Anterior cingulate cortex (tissue), 58 donors: ENCODE measurements at regions not wholly inside any gene's neighbourhood (a gene's known extent, or its start where the extent isn't known, plus 50 kb on each side); places are given as distances from the start of the nearest gene placed in this dataset.
A peak's percentile ranks its signal among the peaks of the same experiment; 100 is the strongest.

Experiments
- DNase-seq, 58 donors: peaks; one replicate each; lab custom pipeline; 2025; lab: John Stamatoyannopoulos, UW

DNA sequence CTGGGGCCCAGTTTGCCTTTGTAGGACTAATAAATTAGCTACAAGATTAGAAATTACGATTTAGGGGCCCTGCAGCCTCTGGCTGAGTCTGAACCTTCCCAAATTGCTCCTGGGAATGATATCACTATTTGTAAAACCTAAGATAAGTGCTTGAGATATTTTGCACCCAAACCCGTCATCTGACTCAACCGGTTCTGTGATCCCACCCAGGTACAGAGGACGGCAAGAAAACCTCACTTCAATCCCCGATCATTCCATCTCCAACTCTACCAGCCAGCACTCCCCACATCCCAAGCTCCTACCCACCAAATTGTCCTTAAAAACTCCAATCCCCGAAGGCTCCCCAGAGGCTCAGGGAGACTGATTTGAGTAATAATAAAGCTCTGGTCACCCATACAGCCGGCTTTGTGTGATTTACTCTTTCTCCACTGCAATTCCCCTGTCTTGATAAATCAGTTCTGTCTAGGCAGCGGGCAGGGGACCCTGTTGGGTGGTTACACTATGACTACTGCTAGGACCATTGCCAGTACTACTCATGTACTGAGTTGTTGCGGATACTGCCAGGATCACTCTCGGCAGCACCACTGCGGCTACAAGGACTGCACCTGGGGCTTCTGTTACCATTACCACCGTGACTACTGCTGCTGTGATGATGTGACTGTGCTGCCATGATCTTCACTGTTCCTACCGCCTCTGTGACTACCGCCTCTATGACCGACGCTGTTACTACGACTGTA, 73.1 kb downstream of the IRF8 start:
- DNase-seq = no peak

DNA sequence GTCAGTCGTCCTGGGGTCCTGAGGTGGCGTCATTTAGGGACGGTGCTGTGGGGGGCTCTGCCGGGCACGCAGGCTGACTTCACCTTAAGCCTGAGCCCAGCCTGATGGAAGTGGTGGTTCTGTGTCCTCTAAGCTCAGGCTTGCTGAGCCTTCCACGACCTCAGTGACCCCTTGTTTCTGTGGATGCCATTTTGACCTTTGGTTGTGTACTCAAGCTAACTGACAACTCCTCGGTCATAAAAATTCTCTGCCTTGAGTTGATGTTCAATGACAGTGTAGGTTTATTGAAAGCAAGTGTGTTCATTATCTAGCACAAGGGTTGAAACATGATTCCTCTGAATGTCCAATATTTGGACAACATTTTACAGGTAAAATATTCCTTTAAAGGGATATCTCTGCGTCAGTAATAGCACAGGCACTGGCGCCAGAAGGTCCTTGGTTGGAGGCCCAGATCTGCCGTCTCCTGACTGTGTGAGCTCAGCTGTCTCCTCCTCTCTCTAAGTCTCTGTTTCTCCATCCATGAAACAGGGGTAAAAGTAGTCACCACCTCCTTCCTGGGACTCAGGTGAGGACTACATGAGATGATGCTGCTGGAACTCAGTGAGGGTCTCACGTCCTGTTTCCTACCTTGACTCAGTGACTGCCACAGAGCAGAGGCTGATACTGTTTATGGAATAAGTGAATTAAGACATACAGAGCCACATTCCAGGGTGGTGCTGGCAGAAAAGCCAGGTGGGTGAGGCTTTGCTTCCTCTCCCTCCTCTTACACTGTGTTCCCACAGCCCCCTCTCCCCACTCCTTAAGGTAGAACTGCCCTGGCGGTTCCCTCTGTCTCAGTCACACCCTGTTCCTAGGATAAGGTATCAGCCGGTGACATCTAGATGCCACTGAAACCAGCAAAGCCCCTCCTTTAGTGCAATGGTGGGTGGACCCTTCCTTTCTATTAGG, 75.7 kb downstream of the IRF8 start:
- DNase-seq = no peak

- no peak for DNase-seq
These were observed 76.6 kb downstream of the IRF8 start for GRCh38 chr16:85975451-85975981.

DNA sequence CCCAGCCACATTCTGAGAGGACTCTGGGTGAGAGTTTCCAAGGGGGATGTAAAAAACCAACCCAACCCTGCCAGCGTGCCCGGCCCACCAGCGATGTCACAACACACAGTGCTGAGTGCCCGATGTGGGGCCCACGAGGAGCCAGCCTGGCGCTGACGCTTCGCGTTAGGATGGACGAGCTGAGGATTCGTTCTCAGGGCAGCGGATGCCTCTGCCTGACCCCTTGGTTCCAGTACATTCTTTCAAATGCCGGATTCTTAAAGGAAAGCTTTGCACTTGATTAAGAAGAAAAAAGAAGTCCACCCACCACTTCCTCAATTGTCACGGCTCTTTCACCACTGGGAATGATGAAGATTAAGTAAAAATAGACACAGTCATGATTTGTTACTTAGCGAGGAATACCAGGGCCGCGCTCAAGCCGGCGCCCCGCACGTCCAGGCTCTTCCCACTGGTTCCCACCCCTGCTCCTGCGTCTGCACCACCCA, 79.4 kb downstream of the IRF8 start:
- peak in 3 of 58 donors; percentile 20 to 34 (median 29) for DNase-seq

DNA sequence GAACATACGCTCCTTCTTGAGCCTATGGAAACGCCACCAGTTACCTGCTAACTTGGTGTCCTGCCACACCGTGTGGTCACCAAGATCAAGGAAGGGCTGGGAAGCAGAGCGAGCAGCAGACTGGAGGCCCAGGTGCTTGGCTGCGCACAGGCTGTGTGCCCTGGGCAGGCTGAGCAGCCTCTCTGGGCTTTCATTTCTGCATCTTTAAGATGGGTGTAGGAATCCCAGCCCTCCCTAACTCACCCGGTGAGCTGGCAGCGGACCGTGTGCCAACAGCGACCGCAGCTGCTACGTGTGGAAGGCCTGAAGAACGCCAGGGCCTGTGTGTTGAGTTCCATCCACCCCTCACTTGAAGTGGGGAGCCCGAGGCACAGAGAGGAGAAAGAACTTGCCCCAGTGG, 80.0 kb downstream of the IRF8 start:
- no peak for DNase-seq

GRCh38 chr16:85979605-85980004, 80.6 kb downstream of the IRF8 start:
- DNase-seq = peak in 11 of 58 donors; percentile 3 to 41 (median 14)

- DNase-seq = no peak
These were observed 81.7 kb downstream of the IRF8 start for GRCh38 chr16:85980686-85981085.

DNA sequence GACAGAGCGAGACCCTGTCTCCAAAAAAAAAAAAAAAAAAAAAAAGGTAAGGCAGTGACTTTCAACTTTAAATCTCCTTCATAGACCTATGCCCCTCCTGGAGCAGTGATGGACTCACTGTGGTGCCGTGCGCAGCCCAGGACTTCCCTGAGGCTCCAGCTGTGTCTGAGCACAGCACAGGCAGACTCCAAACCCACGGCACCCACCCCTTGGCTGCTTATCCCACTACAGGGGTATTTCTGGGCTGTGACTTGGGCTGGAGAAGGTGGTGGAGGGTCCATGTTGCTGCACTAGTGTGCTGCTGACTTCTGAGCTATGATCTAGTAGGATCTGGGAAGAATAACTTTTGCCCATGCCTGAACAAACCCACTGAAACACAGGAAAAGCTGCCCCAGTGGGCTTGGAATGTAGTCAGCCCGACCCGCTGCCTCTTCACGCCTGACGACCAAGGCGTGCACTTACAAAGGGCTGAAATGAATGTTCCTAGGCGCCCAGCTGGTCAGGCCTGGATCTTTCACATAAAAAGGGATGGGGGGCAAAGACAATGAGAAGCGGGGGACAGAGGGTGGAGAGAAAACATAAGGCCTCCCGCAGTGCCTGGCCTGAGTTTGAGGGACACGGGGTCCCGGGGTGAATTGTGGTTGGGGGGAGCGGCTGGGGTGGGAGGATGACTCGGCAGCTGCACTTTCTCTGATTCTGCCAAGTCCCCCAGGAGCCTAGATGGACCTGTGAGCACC, 83.0 kb downstream of the IRF8 start:
- no peak for DNase-seq

DNA sequence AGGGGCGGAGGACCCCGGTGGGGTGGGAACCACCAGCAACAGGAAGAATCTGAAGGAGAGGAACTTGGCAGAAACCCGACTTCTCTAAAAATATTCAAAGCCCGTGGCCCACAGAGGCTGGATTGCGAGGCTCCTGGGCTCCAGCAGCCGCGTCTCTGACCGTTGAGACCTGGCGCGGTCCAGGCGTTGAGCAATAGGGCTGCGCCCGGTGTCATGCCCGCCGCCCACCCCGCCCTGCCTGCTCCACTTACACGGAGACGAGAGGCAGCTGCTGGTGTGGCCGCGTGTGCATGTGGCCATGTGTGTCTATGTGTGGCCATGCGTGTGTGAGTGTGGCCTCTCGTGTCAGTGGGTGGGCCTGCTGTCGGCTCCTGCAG, 83.6 kb downstream of the IRF8 start:
- DNase-seq = peak in 3 of 58 donors; percentile 13 to 18 (median 17)

- DNase-seq = no peak
These were observed 84.1 kb downstream of the IRF8 start for GRCh38 chr16:85983064-85983463.

- no peak for DNase-seq
These were observed 84.8 kb downstream of the IRF8 start for GRCh38 chr16:85983606-85984230.

- no peak for DNase-seq
These were observed 85.4 kb downstream of the IRF8 start for GRCh38 chr16:85984231-85984880.

- no peak for DNase-seq
These were observed 86.0 kb downstream of the IRF8 start for GRCh38 chr16:85984947-85985451.

GRCh38 chr16:85986931-85987749, 88.2 kb downstream of the IRF8 start:
- no peak for DNase-seq

DNA sequence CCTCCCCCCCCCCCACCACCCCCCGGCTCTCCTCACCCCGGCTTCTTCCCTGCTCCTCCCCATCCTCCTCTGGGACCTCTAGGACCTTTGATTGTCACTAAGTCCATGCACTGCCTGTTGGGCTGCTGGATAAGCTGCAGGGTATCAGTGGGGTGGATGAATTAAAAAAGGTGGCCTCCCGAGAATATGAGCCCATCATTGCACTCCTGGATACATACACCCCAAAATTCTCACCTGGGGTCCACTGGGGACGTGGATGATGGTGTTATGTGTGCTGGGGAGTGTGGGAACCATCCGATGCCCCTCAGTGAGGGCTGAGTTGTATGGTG, 88.8 kb downstream of the IRF8 start:
- no peak for DNase-seq

- no peak for DNase-seq
These were observed 89.3 kb downstream of the IRF8 start for GRCh38 chr16:85988306-85988705.

DNA sequence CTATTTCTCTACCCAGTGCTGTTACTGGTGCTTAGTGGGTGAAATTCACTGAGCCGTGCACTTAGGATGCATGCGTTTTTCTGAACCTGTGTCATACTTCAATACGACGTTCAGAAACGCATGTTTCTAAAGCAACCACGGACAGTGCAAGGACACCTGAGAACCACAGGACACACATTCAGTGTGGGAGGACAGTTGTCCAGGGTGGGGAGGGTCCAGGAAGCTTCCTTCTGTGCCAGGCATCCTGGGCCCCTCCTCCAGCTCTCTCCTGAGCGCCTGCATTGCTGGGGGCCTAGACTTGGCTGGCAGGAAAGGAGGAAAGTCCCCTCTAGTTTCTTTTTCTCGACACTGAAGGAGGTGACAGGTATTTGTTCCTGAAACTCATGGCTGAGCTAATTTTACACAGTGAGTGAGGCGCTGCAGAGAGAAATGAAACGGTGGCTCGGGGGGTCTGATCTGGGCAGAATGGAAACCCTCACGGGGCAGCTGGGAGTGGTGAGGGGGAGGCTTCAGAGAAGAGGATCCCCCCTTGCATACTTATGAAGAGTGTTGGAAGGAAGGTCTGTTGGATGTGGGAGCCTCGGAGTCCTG, 89.9 kb downstream of the IRF8 start:
- no peak for DNase-seq

DNA sequence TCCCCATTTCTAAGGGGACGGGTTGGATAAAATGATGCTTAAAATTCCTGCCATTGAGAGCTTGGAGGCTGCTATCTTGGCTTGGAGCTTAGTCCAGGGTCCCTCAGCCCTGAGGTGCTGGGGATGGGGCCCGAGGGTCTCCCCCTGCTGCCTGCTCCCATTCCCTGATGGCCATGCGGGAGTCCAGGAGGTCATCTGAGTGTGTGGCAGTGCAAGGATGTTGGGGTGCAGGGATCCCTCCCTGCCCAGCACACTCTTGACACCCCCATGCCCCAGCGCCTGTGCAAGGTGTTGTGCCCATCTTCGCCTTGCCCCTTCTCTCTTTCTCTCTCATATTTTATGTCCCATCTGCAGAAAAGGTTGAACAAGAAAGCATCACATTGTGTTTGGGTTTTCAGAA, 90.4 kb downstream of the IRF8 start:
- no peak for DNase-seq
